Stomach (tissue), 4 donors: ENCODE measurements at regions not wholly inside any gene's neighbourhood (a gene's known extent, or its start where the extent isn't known, plus 50 kb on each side); places are given as distances from the start of the nearest gene placed in this dataset.

Source experiments
- CTCF ChIP-seq, 7 experiments: fragments of 450-650 bp in 4 of 7; fragments of 200-600 bp in 3 of 7; sonication (generic) in 3 of 7; IDR thresholded peaks; one replicate each; pipeline ENCODE4 v1.5.1; 2016 to 2019; ENCODE audit warnings: antibody characterized with exemption in 7 of 7, control low read depth in 2 of 7, mild to moderate bottlenecking in 1 of 7
- EP300 ChIP-seq: sonication (generic); formaldehyde crosslinking; IDR thresholded peaks from one replicate; pipeline ENCODE4 v1.6.1; 2017; ENCODE audit warnings: antibody characterized with exemption
- POLR2A ChIP-seq, 4 donors: fragments of 450-650 bp; IDR thresholded peaks; one replicate each; pipeline ENCODE4 v1.6.1; 2016; ENCODE audit warnings: antibody characterized with exemption in 4 of 4, control low read depth in 2 of 4, mild to moderate bottlenecking in 1 of 4, moderate library complexity in 1 of 4
- POLR2AphosphoS5 ChIP-seq, 3 donors: sonication (generic); formaldehyde crosslinking; IDR thresholded peaks; one replicate each; pipeline ENCODE4 v1.6.1; 2016; ENCODE audit warnings: antibody characterized with exemption in 3 of 3

GRCh38 chr4:110683601-110684000, 60.7 kb upstream of the PITX2 start:
- TF ChIP-seq CTCF (IDR thresholded peaks at IDR 0.05) (no peak), POLR2AphosphoS5 (IDR thresholded peaks at IDR 0.05) (no peak), POLR2A (IDR thresholded peaks at IDR 0.05) (no peak), EP300 (no peak)
